ENCODE measurements at regions not wholly inside any gene's neighbourhood (a gene's known extent, or its start where the extent isn't known, plus 50 kb on each side); places are given as distances from the start of the nearest gene placed in this dataset.
"Not testable (repeated sequence)": the region's sequence is repeated elsewhere in the genome, so short reads cannot be mapped to it uniquely, and the experiment has no call there.

DNA sequence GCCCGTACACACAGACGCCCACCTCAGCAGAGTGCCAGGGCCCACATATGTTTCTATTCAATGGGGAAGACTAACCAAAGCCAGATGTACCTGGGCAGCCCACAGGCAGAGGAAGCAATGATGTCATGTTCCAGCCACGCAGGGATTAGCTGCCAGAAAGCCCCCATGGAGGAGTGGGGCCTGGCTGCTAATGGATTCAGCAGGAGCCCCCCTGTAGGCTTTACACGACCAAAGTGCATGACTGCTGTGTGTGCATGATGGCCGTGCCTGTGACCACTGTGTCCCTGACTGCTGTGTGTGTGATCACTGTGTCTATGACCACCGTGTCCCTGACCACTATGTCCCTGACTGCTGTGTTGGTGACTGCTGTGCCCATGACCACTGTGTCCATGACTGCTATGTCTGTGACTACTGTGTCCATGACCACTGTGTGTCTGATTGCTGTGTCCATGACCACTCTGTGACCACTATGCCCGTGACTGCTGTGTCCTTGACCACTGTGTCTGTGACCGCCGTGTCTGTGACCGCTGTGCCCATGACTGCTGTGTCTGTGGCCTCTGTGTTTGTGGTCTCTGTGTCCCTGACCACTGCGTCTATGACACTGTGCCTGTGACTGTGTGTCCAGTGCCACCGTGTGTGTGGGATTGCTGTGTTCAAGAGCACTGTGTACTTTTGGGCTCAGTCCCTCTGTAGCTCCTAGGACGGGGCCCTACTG lies 409.3 kb downstream of the RPS24 start:
- no peaks in the 10 kb centered on the region for H3K36me3 Mint-ChIP-seq
- DNase-seq: no peak
- no peak for ATAC-seq
- POLR2A ChIA-PET: no interaction called here
- H3K4me3 Mint-ChIP-seq: no peak overlapping the region
- H3K4me1 Mint-ChIP-seq: peaks cover 0 to 3% (median 0%) of the 10 kb centered on the region in 4 donors
- peaks cover 0 to 6% (median 3%) of the 10 kb centered on the region in 5 donors for H3K27me3 Mint-ChIP-seq
- peak overlapping the region in 1 of 10 donors; percentile 31 for H3K27ac Mint-ChIP-seq
- no peaks in the 10 kb centered on the region for H3K9me3 Mint-ChIP-seq

DNA sequence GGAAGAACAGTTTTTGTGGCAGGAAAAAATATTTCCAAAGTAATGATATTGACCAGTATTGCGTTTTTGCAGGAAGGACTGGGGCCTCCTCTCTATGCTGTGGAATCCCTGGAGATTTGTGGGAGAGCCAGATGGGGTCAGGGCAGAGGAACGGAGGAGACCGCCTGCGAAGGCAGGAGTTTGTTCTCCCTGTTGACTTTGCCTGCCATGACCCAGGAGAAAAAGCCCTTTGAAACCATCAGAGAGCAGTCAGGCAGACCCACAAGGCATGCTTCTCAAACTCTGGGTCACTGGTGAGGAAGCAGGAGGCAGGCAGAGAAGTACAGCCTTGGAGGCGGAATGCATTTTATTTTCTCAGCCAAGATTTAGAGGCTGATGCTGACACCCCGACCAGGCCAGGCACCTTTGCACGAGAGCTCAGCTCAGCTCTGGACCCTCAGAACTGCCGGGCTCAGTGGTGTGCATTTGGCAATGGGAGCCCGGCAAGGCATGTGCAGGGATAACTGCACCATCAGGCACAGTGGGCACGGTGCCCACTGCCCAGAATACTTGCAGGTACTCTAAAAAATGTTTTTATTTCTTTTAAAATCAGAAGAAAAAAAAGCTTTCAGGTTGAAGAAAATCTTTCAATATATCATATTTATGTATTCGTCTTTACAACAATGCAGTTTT lies 410.4 kb downstream of the RPS24 start:
- no peak for ATAC-seq
- POLR2A ChIA-PET: no interaction called here

DNA sequence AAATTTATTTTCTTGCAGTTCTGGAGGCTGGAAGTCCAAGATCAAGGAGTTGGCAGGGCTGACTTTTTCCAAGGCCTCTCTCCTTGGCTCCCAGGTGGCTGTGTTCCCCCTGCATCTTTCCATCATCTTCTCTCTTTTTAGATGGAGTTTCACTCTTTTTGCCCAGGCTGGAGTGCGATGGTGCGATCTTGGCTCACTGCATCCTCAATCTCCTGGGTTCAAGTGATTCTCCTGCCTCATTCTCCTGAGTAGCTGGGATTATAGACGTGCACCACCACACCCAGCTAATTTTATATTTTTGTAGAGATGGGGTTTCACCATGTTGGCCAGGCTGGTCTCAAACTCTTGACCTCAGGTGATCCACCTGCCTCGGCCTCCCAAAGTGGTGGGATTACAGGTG lies 411.1 kb downstream of the RPS24 start:
- H3K36me3 Mint-ChIP-seq, H3K9me3 Mint-ChIP-seq, H3K27me3 Mint-ChIP-seq, H3K4me1 Mint-ChIP-seq, ATAC-seq, POLR2A ChIA-PET, H3K27ac Mint-ChIP-seq, DNase-seq, H3K4me3 Mint-ChIP-seq: not testable (repeated sequence)

More for the DNA sequence above, 410.4 kb downstream of the RPS24 start:
- DNase-seq: no peak
- H3K9me3 Mint-ChIP-seq: no peaks in the 10 kb centered on the region
- H3K4me1 Mint-ChIP-seq: peaks cover 0 to 3% (median 0%) of the 10 kb centered on the region in 4 donors
- no peak overlapping the region for H3K4me3 Mint-ChIP-seq
- peaks cover 0 to 6% (median 3%) of the 10 kb centered on the region in 5 donors for H3K27me3 Mint-ChIP-seq
- H3K27ac Mint-ChIP-seq: no peak overlapping the region
- H3K36me3 Mint-ChIP-seq: no peaks in the 10 kb centered on the region

DNA sequence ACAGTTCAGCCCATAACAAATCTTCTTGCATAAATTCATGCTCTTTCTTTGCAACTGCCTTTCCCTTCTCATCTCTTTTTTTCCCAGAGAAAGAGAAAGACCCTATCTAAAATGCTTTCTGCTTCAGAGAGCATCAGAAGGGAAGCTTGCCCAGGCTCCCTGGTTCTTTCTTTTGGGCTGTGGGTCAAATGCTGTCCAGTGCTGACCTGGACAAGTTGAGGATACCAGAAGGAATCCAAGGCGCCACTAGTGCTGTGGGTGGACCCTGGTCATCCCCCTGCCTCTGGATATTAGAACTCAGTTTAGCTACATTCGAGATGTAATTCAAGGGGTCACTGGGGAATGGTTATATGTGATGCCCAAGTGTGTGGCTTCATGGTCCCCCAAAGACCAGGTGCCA lies 411.6 kb downstream of the RPS24 start:
- Mint-ChIP-seq H3K27ac (no peak overlapping the region), H3K4me3 (no peak overlapping the region)
- POLR2A ChIA-PET: no interaction called here

DNA sequence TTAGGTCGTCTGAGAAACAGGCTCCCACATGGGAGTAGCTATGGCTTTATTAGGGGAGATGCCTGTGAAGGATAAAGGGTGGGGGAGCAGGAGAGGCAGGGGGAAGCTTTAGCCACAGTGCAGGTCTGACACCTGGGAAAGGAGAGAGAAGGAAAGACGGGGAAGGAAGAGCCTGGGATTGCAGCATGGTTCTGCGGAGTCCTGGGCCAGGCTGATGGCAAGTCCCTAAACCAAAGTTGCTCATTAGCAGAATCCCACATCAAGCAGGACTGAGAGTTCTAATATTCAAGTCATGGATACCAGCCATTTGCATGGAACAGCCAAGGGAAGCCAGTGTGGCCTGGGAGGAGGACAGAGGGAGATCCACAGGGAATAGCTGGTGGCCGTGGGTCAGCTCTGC lies 414.8 kb downstream of the RPS24 start:
- no peaks in the 10 kb centered on the region for H3K36me3 Mint-ChIP-seq
- peaks cover 0 to 4% (median 0%) of the 10 kb centered on the region in 4 donors for H3K4me1 Mint-ChIP-seq
- POLR2A ChIA-PET: no interaction called here
- no peaks in the 10 kb centered on the region for H3K9me3 Mint-ChIP-seq
- peak overlapping the region in 2 of 10 donors; percentile 5 to 53 for H3K27ac Mint-ChIP-seq
- H3K27me3 Mint-ChIP-seq: peaks cover 0 to 6% (median 5%) of the 10 kb centered on the region in 5 donors
- H3K4me3 Mint-ChIP-seq: no peak overlapping the region
- ATAC-seq: no peak
- DNase-seq: no peak

More for the DNA sequence above, 411.6 kb downstream of the RPS24 start:
- H3K9me3 Mint-ChIP-seq: no peaks in the 10 kb centered on the region
- no peaks in the 10 kb centered on the region for H3K36me3 Mint-ChIP-seq
- peaks cover 0 to 4% (median 0%) of the 10 kb centered on the region in 4 donors for H3K4me1 Mint-ChIP-seq
- peaks cover 0 to 6% (median 3%) of the 10 kb centered on the region in 5 donors for H3K27me3 Mint-ChIP-seq
- DNase-seq (no peak), ATAC-seq (no peak)

DNA sequence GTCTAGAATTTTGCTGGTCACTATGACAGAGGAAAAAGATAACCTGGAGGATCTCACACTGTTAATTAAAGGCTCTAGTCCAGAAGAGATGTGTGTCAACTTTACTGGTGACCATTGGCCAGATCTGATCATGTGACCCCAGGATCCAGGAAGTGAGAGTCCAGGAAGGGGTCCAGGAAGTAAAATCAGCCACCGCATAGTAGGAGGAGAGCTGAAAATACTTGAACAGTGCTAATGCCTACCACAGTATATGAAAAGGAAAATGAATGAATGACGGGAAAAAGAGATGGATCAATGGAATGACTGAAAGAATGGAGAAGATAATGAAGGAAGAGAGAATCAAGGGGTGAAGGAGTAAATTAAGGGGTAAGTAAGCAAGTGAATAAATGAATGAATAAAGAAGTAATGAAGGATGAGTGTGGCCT lies 415.3 kb downstream of the RPS24 start:
- POLR2A ChIA-PET: no interaction called here
- H3K36me3 Mint-ChIP-seq: no peaks in the 10 kb centered on the region

DNA sequence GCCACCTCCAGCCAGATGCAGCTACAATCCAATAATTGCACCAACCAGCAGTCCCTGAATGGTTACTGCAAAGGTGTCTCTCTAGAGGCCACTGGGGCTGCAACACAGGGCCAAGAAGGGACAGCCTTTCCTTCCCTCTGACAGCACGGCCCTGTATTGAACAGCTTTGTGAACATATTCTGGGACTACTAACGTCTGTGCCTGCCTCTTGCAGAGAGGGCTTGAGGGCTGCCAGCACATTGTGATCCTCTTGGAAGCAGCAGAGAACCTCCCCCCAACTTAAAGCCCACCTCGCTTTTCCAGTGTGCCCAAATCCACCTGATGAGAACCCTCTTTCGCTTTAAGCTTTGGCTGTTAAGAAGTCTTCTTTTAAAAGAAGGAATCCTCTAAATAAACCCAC lies 415.9 kb downstream of the RPS24 start:
- H3K27me3 Mint-ChIP-seq: peaks cover 0 to 10% (median 5%) of the 10 kb centered on the region in 5 donors
- DNase-seq (no peak), ATAC-seq (no peak)
- H3K4me1 Mint-ChIP-seq: peaks cover 0 to 4% (median 0%) of the 10 kb centered on the region in 4 donors
- POLR2A ChIA-PET: no interaction called here
- H3K36me3 Mint-ChIP-seq: no peaks in the 10 kb centered on the region
- H3K4me3 Mint-ChIP-seq: no peak overlapping the region
- peak overlapping the region in 1 of 10 donors; percentile 4 for H3K27ac Mint-ChIP-seq
- H3K9me3 Mint-ChIP-seq: no peaks in the 10 kb centered on the region

More for the DNA sequence above, 415.3 kb downstream of the RPS24 start:
- ATAC-seq (no peak), DNase-seq (no peak)
- no peaks in the 10 kb centered on the region for H3K9me3 Mint-ChIP-seq
- peak overlapping the region in 1 of 10 donors; percentile 4 for H3K27ac Mint-ChIP-seq
- H3K27me3 Mint-ChIP-seq: peaks cover 0 to 8% (median 5%) of the 10 kb centered on the region in 5 donors
- H3K4me1 Mint-ChIP-seq: peaks cover 0 to 4% (median 0%) of the 10 kb centered on the region in 4 donors
- no peak overlapping the region for H3K4me3 Mint-ChIP-seq

DNA sequence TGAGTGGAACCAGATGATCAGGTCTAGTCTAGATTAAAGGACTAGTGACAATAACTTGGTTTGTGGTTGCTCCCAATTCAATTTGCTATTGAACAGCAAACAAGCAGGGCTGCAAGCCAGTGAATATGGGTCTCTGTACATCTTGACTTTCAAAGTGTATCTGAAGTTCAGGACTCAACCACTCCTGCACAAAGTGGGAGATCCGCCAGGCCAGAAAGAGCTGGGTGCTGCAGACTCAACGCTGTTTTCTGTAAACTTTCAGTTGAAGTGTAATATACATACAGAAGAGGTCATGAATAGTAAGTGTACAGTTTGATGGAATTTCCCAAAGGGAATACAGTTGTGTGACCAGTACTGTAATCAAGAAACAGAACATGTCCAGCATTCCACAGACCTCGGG lies 416.6 kb downstream of the RPS24 start:
- Mint-ChIP-seq H3K36me3 (no peaks in the 10 kb centered on the region), H3K27ac (peak overlapping the region in 1 of 10 donors; percentile 23), H3K9me3 (no peaks in the 10 kb centered on the region), H3K4me1 (peaks cover 0 to 4% (median 0%) of the 10 kb centered on the region in 4 donors), H3K27me3 (peaks cover 0 to 10% (median 5%) of the 10 kb centered on the region in 5 donors), H3K4me3 (no peak overlapping the region)
- POLR2A ChIA-PET: no interaction called here
- no peak for ATAC-seq
- DNase-seq: no peak

DNA sequence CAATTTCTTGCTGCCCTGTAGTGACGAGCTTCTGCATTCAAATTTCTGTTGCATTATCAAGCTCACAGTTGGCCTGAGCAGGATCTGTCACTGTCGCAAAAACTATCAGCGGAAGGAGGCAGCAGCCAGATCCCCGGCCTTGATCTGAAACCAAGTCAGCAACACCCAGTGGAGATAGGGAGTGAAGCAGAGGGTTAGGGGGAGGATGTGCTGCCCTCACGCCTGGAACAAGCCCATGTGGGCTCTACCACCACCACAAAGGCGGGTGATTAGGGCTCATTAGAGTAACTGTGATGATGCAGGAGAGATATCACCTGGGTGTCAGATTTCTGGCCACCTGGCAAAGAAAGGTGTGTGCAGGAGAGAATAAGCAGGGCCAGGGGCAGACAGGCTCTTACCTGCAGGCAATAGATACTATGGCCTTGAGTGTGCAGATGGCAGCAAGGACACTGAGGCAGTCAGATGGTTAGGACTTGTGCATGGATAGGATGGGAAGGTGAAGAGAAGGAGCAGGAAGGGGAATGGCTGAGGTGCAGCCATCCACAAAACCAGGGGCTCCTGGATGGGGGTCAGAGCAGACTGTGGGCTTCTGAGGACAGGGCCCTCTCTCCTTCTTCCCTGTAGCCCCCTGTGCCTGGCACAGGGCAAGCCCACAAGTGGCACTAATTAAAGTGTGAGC lies 417.3 kb downstream of the RPS24 start:
- Mint-ChIP-seq H3K36me3 (no peaks in the 10 kb centered on the region), H3K4me1 (peaks cover 0 to 4% (median 0%) of the 10 kb centered on the region in 4 donors), H3K27ac (peak overlapping the region in 1 of 10 donors; percentile 23), H3K27me3 (peaks cover 0 to 10% (median 5%) of the 10 kb centered on the region in 5 donors), H3K9me3 (no peaks in the 10 kb centered on the region), H3K4me3 (no peak overlapping the region)
- DNase-seq: no peak
- POLR2A ChIA-PET: no interaction called here
- no peak for ATAC-seq

DNA sequence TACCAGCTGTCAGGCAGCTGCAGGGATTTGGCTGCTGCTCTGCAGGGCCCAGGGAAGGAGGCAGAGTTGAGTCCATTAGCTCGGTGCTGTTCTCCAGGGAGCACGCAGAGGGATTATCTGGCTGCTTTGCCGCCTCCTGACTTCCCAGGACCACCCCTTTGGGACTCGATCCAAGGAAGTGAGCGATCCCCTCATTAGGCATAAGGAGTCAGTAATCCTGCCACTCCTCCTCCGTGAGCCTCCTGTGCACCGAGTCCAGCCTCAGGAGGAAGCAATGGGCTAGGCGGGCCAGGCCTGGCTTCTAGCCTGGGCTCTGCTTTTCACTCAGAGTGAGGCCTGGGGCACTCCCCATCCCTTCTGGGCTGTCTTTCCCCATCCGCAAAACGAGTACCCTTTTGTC lies 417.9 kb downstream of the RPS24 start:
- Mint-ChIP-seq H3K27me3 (peaks cover 0 to 10% (median 5%) of the 10 kb centered on the region in 5 donors), H3K36me3 (no peaks in the 10 kb centered on the region), H3K4me1 (peaks cover 0 to 4% (median 0%) of the 10 kb centered on the region in 4 donors), H3K4me3 (no peak overlapping the region), H3K27ac (no peak overlapping the region), H3K9me3 (no peaks in the 10 kb centered on the region)
- no peak for ATAC-seq
- POLR2A ChIA-PET: no interaction called here
- DNase-seq: no peak

DNA sequence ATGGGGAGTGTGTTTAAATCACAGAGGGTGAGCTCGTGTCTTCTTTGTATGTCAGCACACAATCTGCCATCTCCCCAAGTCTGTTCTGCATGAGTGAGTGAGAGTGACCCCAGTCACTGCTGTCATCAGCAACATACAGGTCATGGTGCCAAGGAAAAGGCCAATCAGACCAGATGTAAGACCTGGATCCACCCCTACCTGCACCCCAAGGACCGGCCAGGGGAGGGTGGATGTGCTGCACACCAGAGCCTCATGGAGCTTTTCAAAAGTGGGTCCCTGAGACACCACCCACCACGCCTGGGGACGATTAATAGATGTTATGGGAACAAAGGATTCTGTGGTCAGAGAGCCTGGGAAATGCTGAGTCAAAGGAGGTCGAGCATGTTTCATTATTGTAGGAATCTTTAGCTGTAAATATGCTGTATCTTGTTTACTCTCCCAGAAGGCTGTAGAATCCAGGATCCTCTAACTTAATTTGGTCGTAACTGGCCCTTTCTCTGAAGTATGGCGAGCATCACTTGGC lies 420.5 kb downstream of the RPS24 start:
- ATAC-seq: no peak
- peaks cover 0 to under 1% (median 0%) of the 10 kb centered on the region in 4 donors for H3K4me1 Mint-ChIP-seq
- POLR2A ChIA-PET: no interaction called here
- H3K9me3 Mint-ChIP-seq: no peaks in the 10 kb centered on the region
- peaks cover 0 to 4% (median 0%) of the 10 kb centered on the region in 5 donors for H3K27me3 Mint-ChIP-seq
- H3K27ac Mint-ChIP-seq: no peak overlapping the region
- no peaks in the 10 kb centered on the region for H3K36me3 Mint-ChIP-seq
- DNase-seq: no peak
- no peak overlapping the region for H3K4me3 Mint-ChIP-seq

DNA sequence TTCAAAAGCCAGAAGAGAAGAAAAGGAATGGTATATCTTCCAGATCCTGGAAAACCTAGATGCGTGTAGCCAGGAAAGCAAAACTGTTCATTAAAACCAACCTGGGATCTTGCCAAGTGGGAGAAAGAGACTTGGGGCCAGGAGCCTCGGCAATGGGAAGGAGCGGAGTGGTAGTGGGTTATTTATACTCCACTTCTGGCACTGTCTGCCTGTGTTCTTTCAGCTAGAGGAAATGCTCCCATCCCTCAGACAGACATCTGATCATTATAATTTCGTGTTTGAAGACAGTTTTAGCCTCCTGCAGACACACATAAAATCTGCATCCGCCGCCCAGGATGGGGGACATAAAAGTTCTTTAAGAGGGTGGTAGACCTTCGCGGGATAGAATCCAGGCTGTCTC lies 421.6 kb downstream of the RPS24 start:
- Mint-ChIP-seq H3K27me3 (peaks cover 0 to 4% (median 0%) of the 10 kb centered on the region in 5 donors), H3K9me3 (no peaks in the 10 kb centered on the region), H3K36me3 (no peaks in the 10 kb centered on the region), H3K27ac (no peak overlapping the region), H3K4me1 (no peaks in the 10 kb centered on the region), H3K4me3 (no peak overlapping the region)
- DNase-seq (no peak), ATAC-seq (no peak)
- POLR2A ChIA-PET: no interaction called here

DNA sequence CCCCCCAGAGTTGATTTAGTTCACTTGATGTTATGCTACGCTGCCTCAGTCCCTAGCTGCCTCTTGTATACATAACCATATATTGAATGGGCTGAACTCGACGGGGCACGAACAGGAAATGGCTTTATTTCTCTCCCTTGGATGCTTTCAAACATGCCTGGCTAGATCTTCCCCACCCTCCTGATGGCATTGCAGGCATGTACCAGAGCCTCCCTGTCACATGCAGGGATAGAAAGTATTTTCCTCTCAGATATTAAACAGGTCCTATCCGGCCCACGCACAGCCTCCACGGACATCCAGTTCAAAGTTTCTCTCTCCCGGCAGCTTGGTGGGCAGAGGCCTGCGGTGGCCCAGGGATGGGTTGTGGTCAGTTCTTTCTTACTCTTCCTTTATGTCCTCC lies 422.1 kb downstream of the RPS24 start:
- no peak for ATAC-seq
- Mint-ChIP-seq H3K27ac (no peak overlapping the region), H3K9me3 (no peaks in the 10 kb centered on the region), H3K36me3 (no peaks in the 10 kb centered on the region), H3K27me3 (peaks cover 0 to 4% (median 0%) of the 10 kb centered on the region in 5 donors), H3K4me1 (no peaks in the 10 kb centered on the region), H3K4me3 (no peak overlapping the region)
- POLR2A ChIA-PET: no interaction called here
- DNase-seq: no peak
